Inflammatory macrophage (primary cell): ENCODE measurements at regions not wholly inside any gene's neighbourhood (a gene's known extent, or its start where the extent isn't known, plus 50 kb on each side); places are given as distances from the start of the nearest gene placed in this dataset.

ENCODE experiments used
- DNase-seq, 2 donors: peaks; one replicate each; pipeline ENCODE4 v3.0.0-alpha.2; 2020 to 2022

- DNase-seq = no peak
These were observed 59.5 kb upstream of the SLC7A1 start for GRCh38 chr13:29654843-29655547.

- DNase-seq = no peak
These were observed 58.9 kb upstream of the SLC7A1 start for GRCh38 chr13:29654384-29654783.

GRCh38 chr13:29648760-29649159 is 53.3 kb upstream of the SLC7A1 start:
- DNase-seq = no peak
